ENCODE measurements at regions not wholly inside any gene's neighbourhood (a gene's known extent, or its start where the extent isn't known, plus 50 kb on each side); places are given as distances from the start of the nearest gene placed in this dataset.

- TF ChIP-seq, protein P1, sequence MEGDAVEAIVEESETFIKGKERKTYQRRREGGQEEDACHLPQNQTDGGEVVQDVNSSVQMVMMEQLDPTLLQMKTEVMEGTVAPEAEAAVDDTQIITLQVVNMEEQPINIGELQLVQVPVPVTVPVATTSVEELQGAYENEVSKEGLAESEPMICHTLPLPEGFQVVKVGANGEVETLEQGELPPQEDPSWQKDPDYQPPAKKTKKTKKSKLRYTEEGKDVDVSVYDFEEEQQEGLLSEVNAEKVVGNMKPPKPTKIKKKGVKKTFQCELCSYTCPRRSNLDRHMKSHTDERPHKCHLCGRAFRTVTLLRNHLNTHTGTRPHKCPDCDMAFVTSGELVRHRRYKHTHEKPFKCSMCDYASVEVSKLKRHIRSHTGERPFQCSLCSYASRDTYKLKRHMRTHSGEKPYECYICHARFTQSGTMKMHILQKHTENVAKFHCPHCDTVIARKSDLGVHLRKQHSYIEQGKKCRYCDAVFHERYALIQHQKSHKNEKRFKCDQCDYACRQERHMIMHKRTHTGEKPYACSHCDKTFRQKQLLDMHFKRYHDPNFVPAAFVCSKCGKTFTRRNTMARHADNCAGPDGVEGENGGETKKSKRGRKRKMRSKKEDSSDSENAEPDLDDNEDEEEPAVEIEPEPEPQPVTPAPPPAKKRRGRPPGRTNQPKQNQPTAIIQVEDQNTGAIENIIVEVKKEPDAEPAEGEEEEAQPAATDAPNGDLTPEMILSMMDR (conservative IDR thresholded peaks at IDR 0.05; ENCODE audit: low read depth, low read length) = no peak
- TF ChIP-seq EZH2 (IDR thresholded peaks at IDR 0.05; ENCODE audit: low read length, unreplicated experiment) (no peak), EZH2phosphoT487 (IDR thresholded peaks at IDR 0.05; ENCODE audit: borderline replicate concordance, low read length) (no peak)
Measured at GRCh38 chr1:48071513-48071912, 74.3 kb upstream of the TRABD2B start.
